NCI-H748 (cell line): ENCODE measurements at regions not wholly inside any gene's neighbourhood (a gene's known extent, or its start where the extent isn't known, plus 50 kb on each side); places are given as distances from the start of the nearest gene placed in this dataset.

Source experiments
- DNase-seq: peaks from one replicate; lab custom pipeline; 2025; ENCODE audit not compliant: unreplicated experiment; lab: John Stamatoyannopoulos, UW

- no peak for DNase-seq
Measured at GRCh38 chr1:87715471-87715870, 386.8 kb downstream of the LMO4 start.

- no peak for DNase-seq
Measured at GRCh38 chr1:87717157-87717670, 388.5 kb downstream of the LMO4 start.

GRCh38 chr1:87718241-87718950 is 389.7 kb downstream of the LMO4 start:
- peak; percentile 13 for DNase-seq

GRCh38 chr1:87719658-87720057 is 391.0 kb downstream of the LMO4 start:
- DNase-seq = no peak

GRCh38 chr1:87720561-87720960 is 391.9 kb downstream of the LMO4 start:
- no peak for DNase-seq

GRCh38 chr1:87723193-87723592 is 394.5 kb downstream of the LMO4 start:
- no peak for DNase-seq

- no peak for DNase-seq
Measured at GRCh38 chr1:87728169-87728568, 399.5 kb downstream of the LMO4 start.

- DNase-seq = no peak
Measured at GRCh38 chr1:87730274-87731216, 401.9 kb downstream of the LMO4 start.

- no peak for DNase-seq
Measured at GRCh38 chr1:87733386-87733785, 404.7 kb downstream of the LMO4 start.

- DNase-seq = no peak
Measured at GRCh38 chr1:87735750-87736149, 407.1 kb downstream of the LMO4 start.

GRCh38 chr1:87739141-87739540 is 410.5 kb downstream of the LMO4 start:
- no peak for DNase-seq

GRCh38 chr1:87739704-87740103 is 411.0 kb downstream of the LMO4 start:
- DNase-seq = no peak

- no peak for DNase-seq
Measured at GRCh38 chr1:87743256-87743655, 414.6 kb downstream of the LMO4 start.

GRCh38 chr1:87744056-87744455 is 415.4 kb downstream of the LMO4 start:
- no peak for DNase-seq

- no peak for DNase-seq
Measured at GRCh38 chr1:87744763-87745162, 416.1 kb downstream of the LMO4 start.

GRCh38 chr1:87753366-87753765 is 424.7 kb downstream of the LMO4 start:
- no peak for DNase-seq

GRCh38 chr1:87754139-87754538 is 425.5 kb downstream of the LMO4 start:
- no peak for DNase-seq

GRCh38 chr1:87757676-87758075 is 429.0 kb downstream of the LMO4 start:
- no peak for DNase-seq

- no peak for DNase-seq
Measured at GRCh38 chr1:87759421-87760087, 430.9 kb downstream of the LMO4 start.

- no peak for DNase-seq
Measured at GRCh38 chr1:87760155-87760554, 431.5 kb downstream of the LMO4 start.

- DNase-seq = no peak
Measured at GRCh38 chr1:87760654-87761053, 432.0 kb downstream of the LMO4 start.
